CD4-positive, alpha-beta T cell (primary cell): ENCODE measurements at regions not wholly inside any gene's neighbourhood (a gene's known extent, or its start where the extent isn't known, plus 50 kb on each side); places are given as distances from the start of the nearest gene placed in this dataset.

ENCODE experiments used
- ATAC-seq: fragments of 200-7000 bp; cut with Tn5 transposase; one replicate; pipeline ENCODE4 v1.10.0; 2022; ENCODE audit warnings: mild to moderate bottlenecking; ENCODE audit not compliant: poor library complexity
- CTCF ChIA-PET: fragments of 350-600 bp; sonication (Branson Sonifier 250); formaldehyde crosslinking; loops from one replicate; lab custom pipeline; 2021; ENCODE audit warnings: antibody characterized with exemption, inconsistent platforms; lab: Charles Lee
- POLR2A ChIA-PET: fragments of 350-600 bp; sonication (Branson Sonifier 250); formaldehyde crosslinking; loops from one replicate; lab custom pipeline; 2021; ENCODE audit warnings: antibody characterized with exemption, inconsistent platforms; lab: Charles Lee
- DNase-seq, 14 experiments: peaks; one replicate each; pipeline ENCODE4 v3.0.0-alpha.2; 2013 to 2020; ENCODE audit warnings: mixed read lengths in 2 of 14
- H3K27ac ChIP-seq, 2 donors: one replicate each; pipeline versions ENCODE4 v1.5.1 to v1.7.0; 2013; ENCODE audit warnings: low read length in 2 of 2, low read depth in 1 of 2, mild to moderate bottlenecking in 1 of 2
- H3K27me3 ChIP-seq, 2 experiments: 1 replicate in 1 of 2; 2 replicates in 1 of 2; pipeline versions ENCODE4 v1.6.1 to v1.7.0; 2013; ENCODE audit warnings: low read length in 2 of 2, control low read depth in 1 of 2, mild to moderate bottlenecking in 1 of 2, moderate library complexity in 1 of 2; ENCODE audit not compliant: insufficient read depth in 2 of 2, control insufficient read depth in 1 of 2
- H3K36me3 ChIP-seq: one replicate; pipeline ENCODE4 v1.6.1; 2013; ENCODE audit warnings: low read length, control low read depth; ENCODE audit not compliant: insufficient read depth
- H3K4me1 ChIP-seq: one replicate; pipeline ENCODE4 v1.6.1; 2013; ENCODE audit warnings: low read length, control low read depth; ENCODE audit not compliant: insufficient read depth
- H3K4me3 ChIP-seq: one replicate; pipeline ENCODE4 v1.5.1; 2013; ENCODE audit warnings: mild to moderate bottlenecking, low read length, moderate library complexity
- H3K9me3 ChIP-seq, 2 experiments: 1 replicate in 1 of 2; 2 replicates in 1 of 2; pipeline versions ENCODE4 v1.6.1 to v1.7.0; 2013; ENCODE audit warnings: low read length in 2 of 2, mild to moderate bottlenecking in 2 of 2, control low read depth in 1 of 2, moderate library complexity in 1 of 2; ENCODE audit not compliant: control insufficient read depth in 1 of 2, insufficient read depth in 1 of 2
- H3K27ac Mint-ChIP-seq: one replicate; pipeline ENCODE4 v1.8.0; 2020; ENCODE audit warnings: mixed read lengths
- H3K27me3 Mint-ChIP-seq: one replicate; pipeline ENCODE4 v1.8.0; 2021; ENCODE audit warnings: mixed read lengths
- H3K36me3 Mint-ChIP-seq: one replicate; pipeline ENCODE4 v1.8.0; 2021; ENCODE audit warnings: low read depth, mixed read lengths
- H3K4me1 Mint-ChIP-seq: one replicate; pipeline ENCODE4 v1.8.0; 2021; ENCODE audit warnings: low read depth, mixed read lengths
- H3K4me3 Mint-ChIP-seq: one replicate; pipeline ENCODE4 v1.8.0; 2020; ENCODE audit warnings: mild to moderate bottlenecking, mixed read lengths
- H3K9me3 Mint-ChIP-seq: one replicate; pipeline ENCODE4 v1.8.0; 2020; ENCODE audit warnings: mixed read lengths
- intact Hi-C, 2 experiments: fragments of 100-400 bp; cut with DNase I in 1 of 2; cut with micrococcal nuclease in 1 of 2; formaldehyde crosslinking; loops; one replicate each; pipeline versions ENCODE4 v1.15.1 to v1.9.0; 2023 to 2025; cut with DNase I, micrococcal nuclease
- TF ChIP-seq, protein P1 (sequence below): fragments of 200-600 bp; IDR thresholded peaks from one replicate; pipeline ENCODE4 v1.8.0; 2022; ENCODE audit warnings: antibody characterized with exemption, mild to moderate bottlenecking

DNA sequence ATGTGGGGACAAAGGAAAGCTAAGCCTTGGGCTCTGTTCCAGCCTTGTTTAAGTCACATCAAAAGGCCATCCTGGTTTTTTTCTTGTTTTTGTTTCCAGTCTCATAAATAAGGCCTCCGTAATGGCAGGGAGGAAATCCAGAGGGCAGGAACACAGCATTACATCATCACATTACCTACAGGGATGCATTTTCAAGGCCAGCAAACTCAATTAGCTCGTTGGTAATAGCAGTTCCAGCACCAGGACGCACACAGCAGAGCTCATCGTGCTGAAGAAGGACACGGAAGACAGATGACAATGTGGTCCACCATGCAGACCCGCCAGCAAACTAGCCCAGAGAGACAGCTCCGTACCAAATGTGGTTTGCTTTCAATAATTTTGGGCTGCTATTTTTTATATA, 1209.2 kb downstream of the TYW1 start:
- Mint-ChIP-seq H3K4me1 (no peaks in the 10 kb centered on the region), H3K4me3 (no peak overlapping the region), H3K27me3 (no peaks in the 10 kb centered on the region), H3K9me3 (peaks cover 7% of the 10 kb centered on the region), H3K36me3 (no peaks in the 10 kb centered on the region), H3K27ac (no peak overlapping the region)
- DNase-seq: no peak
- Histone ChIP-seq H3K4me3 (no peak overlapping the region), H3K36me3 (no peaks in the 10 kb centered on the region), H3K4me1 (no peaks in the 10 kb centered on the region), H3K27me3 (no peaks in the 10 kb centered on the region), H3K9me3 (peaks cover 0 to 29% of the 10 kb centered on the region in 2 experiments), H3K27ac (no peak overlapping the region)
- POLR2A ChIA-PET: no interaction called here
- no peak for ATAC-seq
- TF ChIP-seq, protein P1, sequence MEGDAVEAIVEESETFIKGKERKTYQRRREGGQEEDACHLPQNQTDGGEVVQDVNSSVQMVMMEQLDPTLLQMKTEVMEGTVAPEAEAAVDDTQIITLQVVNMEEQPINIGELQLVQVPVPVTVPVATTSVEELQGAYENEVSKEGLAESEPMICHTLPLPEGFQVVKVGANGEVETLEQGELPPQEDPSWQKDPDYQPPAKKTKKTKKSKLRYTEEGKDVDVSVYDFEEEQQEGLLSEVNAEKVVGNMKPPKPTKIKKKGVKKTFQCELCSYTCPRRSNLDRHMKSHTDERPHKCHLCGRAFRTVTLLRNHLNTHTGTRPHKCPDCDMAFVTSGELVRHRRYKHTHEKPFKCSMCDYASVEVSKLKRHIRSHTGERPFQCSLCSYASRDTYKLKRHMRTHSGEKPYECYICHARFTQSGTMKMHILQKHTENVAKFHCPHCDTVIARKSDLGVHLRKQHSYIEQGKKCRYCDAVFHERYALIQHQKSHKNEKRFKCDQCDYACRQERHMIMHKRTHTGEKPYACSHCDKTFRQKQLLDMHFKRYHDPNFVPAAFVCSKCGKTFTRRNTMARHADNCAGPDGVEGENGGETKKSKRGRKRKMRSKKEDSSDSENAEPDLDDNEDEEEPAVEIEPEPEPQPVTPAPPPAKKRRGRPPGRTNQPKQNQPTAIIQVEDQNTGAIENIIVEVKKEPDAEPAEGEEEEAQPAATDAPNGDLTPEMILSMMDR: no peak
- intact Hi-C loops: no loop called here
- CTCF ChIA-PET: no interaction called here

- ATAC-seq (no peak), DNase-seq (no peak)
- Mint-ChIP-seq H3K9me3 (peaks cover 10% of the 10 kb centered on the region), H3K4me1 (no peaks in the 10 kb centered on the region), H3K4me3 (no peak overlapping the region), H3K27ac (no peak overlapping the region), H3K27me3 (no peaks in the 10 kb centered on the region), H3K36me3 (no peaks in the 10 kb centered on the region)
- Histone ChIP-seq H3K27me3 (no peaks in the 10 kb centered on the region), H3K9me3 (peaks cover 0 to 23% of the 10 kb centered on the region in 2 experiments), H3K4me3 (no peak overlapping the region), H3K4me1 (no peaks in the 10 kb centered on the region), H3K36me3 (no peaks in the 10 kb centered on the region), H3K27ac (no peak overlapping the region)
- CTCF ChIA-PET: no interaction called here
- intact Hi-C loops: no loop called here
- POLR2A ChIA-PET: no interaction called here
- TF ChIP-seq, protein P1: no peak
Observed at GRCh38 chr7:68206946-68207485, 1210.4 kb downstream of the TYW1 start.

DNA sequence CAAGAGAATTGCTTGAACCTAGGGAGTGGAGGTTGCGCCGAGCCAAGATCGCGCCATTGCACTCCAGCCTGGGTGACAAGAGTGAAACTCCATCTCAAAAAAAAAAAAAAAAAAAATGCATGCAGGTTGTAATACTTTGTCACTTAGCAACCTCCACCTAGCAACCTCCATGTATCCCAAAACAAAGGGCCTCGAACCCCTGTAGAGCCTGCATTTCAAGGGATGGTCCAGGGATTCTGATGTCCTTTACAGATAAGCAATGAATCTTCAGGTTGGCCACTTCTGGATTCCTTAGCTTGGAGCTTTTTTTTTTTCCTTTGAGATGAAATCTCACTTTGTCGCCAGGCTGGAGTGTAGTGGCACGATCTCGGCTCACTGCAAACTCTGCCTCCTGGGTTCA, 1211.0 kb downstream of the TYW1 start:
- H3K4me1 Mint-ChIP-seq: no peaks in the 10 kb centered on the region

More for the DNA sequence above, 1211.0 kb downstream of the TYW1 start:
- H3K4me1 ChIP-seq: no peaks in the 10 kb centered on the region
- H3K27me3 Mint-ChIP-seq: no peaks in the 10 kb centered on the region
- TF ChIP-seq, protein P1: no peak
- ATAC-seq: no peak
- no peak overlapping the region for H3K27ac Mint-ChIP-seq
- H3K27me3 ChIP-seq: no peaks in the 10 kb centered on the region
- no peak overlapping the region for H3K4me3 Mint-ChIP-seq
- ChIA-PET CTCF (no interaction called here), POLR2A (no interaction called here)
- H3K36me3 ChIP-seq: no peaks in the 10 kb centered on the region
- peaks cover 8% of the 10 kb centered on the region for H3K9me3 Mint-ChIP-seq
- DNase-seq: no peak
- no peaks in the 10 kb centered on the region for H3K36me3 Mint-ChIP-seq
- H3K9me3 ChIP-seq: peaks cover 0 to 23% of the 10 kb centered on the region in 2 experiments
- intact Hi-C loops: no loop called here
- H3K4me3 ChIP-seq: no peak overlapping the region
- no peak overlapping the region for H3K27ac ChIP-seq
